Neural progenitor cell (in vitro differentiated cells): ENCODE measurements at regions not wholly inside any gene's neighbourhood (a gene's known extent, or its start where the extent isn't known, plus 50 kb on each side); places are given as distances from the start of the nearest gene placed in this dataset.

ENCODE experiments used
- DNase-seq: peaks from one replicate; pipeline ENCODE4 v3.0.0-alpha.2; 2016; ENCODE audit warnings: low spot score
- H2AFZ ChIP-seq: fragments of 200-600 bp; sonication (generic); replicated peaks from 2 replicates; pipeline ENCODE4 v1.6.1; 2016; ENCODE audit warnings: antibody characterized with exemption
- H3F3A ChIP-seq: fragments of 200-600 bp; sonication (generic); 2 replicates; pipeline ENCODE4 v1.6.1; 2016; ENCODE audit warnings: antibody characterized with exemption, low read depth
- H3K27ac ChIP-seq: fragments of 200-600 bp; sonication (generic); 2 replicates; pipeline ENCODE4 v1.5.1; 2016; ENCODE audit warnings: mild to moderate bottlenecking
- H3K27me3 ChIP-seq: fragments of 200-600 bp; sonication (generic); 2 replicates; pipeline ENCODE4 v1.6.1; 2016; ENCODE audit warnings: mild to moderate bottlenecking, moderate library complexity
- H3K36me3 ChIP-seq: fragments of 200-600 bp; sonication (generic); 2 replicates; pipeline ENCODE4 v1.5.1; 2016
- H3K4me1 ChIP-seq: fragments of 200-600 bp; sonication (generic); 2 replicates; pipeline ENCODE4 v1.6.1; 2016; ENCODE audit warnings: mixed run types
- H3K4me2 ChIP-seq: fragments of 200-600 bp; sonication (generic); 2 replicates; pipeline ENCODE4 v1.6.1; 2016
- H3K4me3 ChIP-seq: fragments of 200-600 bp; sonication (generic); 2 replicates; pipeline ENCODE4 v1.5.1; 2016
- H3K79me2 ChIP-seq: fragments of 200-600 bp; sonication (generic); 2 replicates; pipeline ENCODE4 v1.6.1; 2016; ENCODE audit warnings: low read depth
- H3K9ac ChIP-seq: fragments of 200-600 bp; sonication (generic); 2 replicates; pipeline ENCODE4 v1.6.1; 2016
- H3K9me3 ChIP-seq: fragments of 200-600 bp; sonication (generic); 2 replicates; pipeline ENCODE4 v1.5.1; 2016; ENCODE audit warnings: low read depth
- H4K20me1 ChIP-seq: fragments of 200-600 bp; sonication (generic); 2 replicates; pipeline ENCODE4 v1.6.1; 2016; ENCODE audit warnings: low read depth
- H3K27ac Mint-ChIP-seq: 3 replicates; pipeline ENCODE4 v1.8.0; 2021; ENCODE audit warnings: mixed read lengths
- H3K27me3 Mint-ChIP-seq: 2 replicates; pipeline ENCODE4 v1.8.0; 2022; ENCODE audit warnings: low read depth, mild to moderate bottlenecking, inconsistent platforms, moderate library complexity, mixed read lengths; ENCODE audit not compliant: insufficient read depth
- H3K36me3 Mint-ChIP-seq: 3 replicates; pipeline ENCODE4 v1.8.0; 2021; ENCODE audit warnings: mixed read lengths
- H3K4me1 Mint-ChIP-seq: 3 replicates; pipeline ENCODE4 v1.8.0; 2021; ENCODE audit warnings: mixed read lengths
- H3K4me3 Mint-ChIP-seq: 3 replicates; pipeline ENCODE4 v1.8.0; 2021; ENCODE audit warnings: mild to moderate bottlenecking, moderate library complexity, mixed read lengths
- H3K9me3 Mint-ChIP-seq: 3 replicates; pipeline ENCODE4 v1.8.0; 2020; ENCODE audit warnings: mixed read lengths
- CTCF ChIP-seq: fragments of 200-600 bp; sonication (generic); IDR thresholded peaks from 2 replicates; pipeline ENCODE4 v1.5.1; 2017; ENCODE audit warnings: antibody characterized with exemption, mild to moderate bottlenecking
- EZH2 ChIP-seq: fragments of 200-600 bp; sonication (generic); IDR thresholded peaks from 2 replicates; pipeline ENCODE4 v1.6.1; 2017; ENCODE audit warnings: antibody characterized with exemption, mild to moderate bottlenecking, moderate library complexity
- EZH2phosphoT487 ChIP-seq: fragments of 200-600 bp; sonication (generic); IDR thresholded peaks from 2 replicates; pipeline ENCODE4 v1.6.1; 2017; ENCODE audit warnings: antibody characterized with exemption

DNA sequence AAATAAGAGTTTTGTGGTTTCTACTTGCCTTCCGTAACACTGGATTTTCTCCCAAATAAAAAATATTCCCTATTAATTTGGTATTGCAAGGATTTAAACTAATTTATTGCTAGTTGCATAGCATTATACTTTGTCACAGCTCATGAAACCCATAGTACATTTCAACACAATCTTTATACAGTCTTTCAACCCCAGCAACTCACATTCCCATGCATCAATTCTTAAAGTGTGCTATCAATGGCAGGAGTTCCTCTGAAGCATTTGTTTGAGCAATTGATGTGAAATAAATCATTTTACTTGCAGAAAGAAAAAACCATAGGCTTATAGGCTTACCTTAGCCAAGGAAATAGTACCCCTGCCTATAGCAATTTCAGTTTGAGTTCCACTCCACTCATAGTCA lies 251.9 kb downstream of the PAPSS1 start:
- Mint-ChIP-seq H3K36me3 (no peaks in the 10 kb centered on the region), H3K27ac (no peak overlapping the region), H3K27me3 (no peaks in the 10 kb centered on the region), H3K4me1 (no peaks in the 10 kb centered on the region), H3K9me3 (no peaks in the 10 kb centered on the region), H3K4me3 (no peak overlapping the region)
- no peak for TF ChIP-seq CTCF
- TF ChIP-seq EZH2phosphoT487, result no peak
- TF ChIP-seq EZH2, result no peak
- Histone ChIP-seq H3F3A (no peaks in the 10 kb centered on the region), H3K36me3 (no peaks in the 10 kb centered on the region), H2AFZ (no peak overlapping the region), H3K27ac (no peak overlapping the region), H3K9ac (no peak overlapping the region), H3K27me3 (no peaks in the 10 kb centered on the region), H3K4me3 (no peak overlapping the region), H3K4me2 (no peak overlapping the region), H4K20me1 (no peaks in the 10 kb centered on the region), H3K4me1 (no peaks in the 10 kb centered on the region), H3K79me2 (no peaks in the 10 kb centered on the region), H3K9me3 (no peaks in the 10 kb centered on the region)
- no peak for DNase-seq

GRCh38 chr4:107467461-107467860 lies 252.6 kb downstream of the PAPSS1 start:
- Histone ChIP-seq H3K4me2 (no peak overlapping the region), H3K9ac (no peak overlapping the region), H3F3A (no peaks in the 10 kb centered on the region), H3K27ac (no peak overlapping the region), H3K36me3 (no peaks in the 10 kb centered on the region), H3K79me2 (no peaks in the 10 kb centered on the region), H3K27me3 (no peaks in the 10 kb centered on the region), H4K20me1 (no peaks in the 10 kb centered on the region), H2AFZ (no peak overlapping the region), H3K4me3 (no peak overlapping the region), H3K4me1 (no peaks in the 10 kb centered on the region), H3K9me3 (no peaks in the 10 kb centered on the region)
- TF ChIP-seq CTCF, result no peak
- TF ChIP-seq EZH2phosphoT487, result no peak
- no peak for TF ChIP-seq EZH2
- no peak overlapping the region for H3K27ac Mint-ChIP-seq
- no peaks in the 10 kb centered on the region for H3K4me1 Mint-ChIP-seq
- no peak overlapping the region for H3K4me3 Mint-ChIP-seq
- no peak for DNase-seq
- no peaks in the 10 kb centered on the region for H3K27me3 Mint-ChIP-seq
- no peaks in the 10 kb centered on the region for H3K36me3 Mint-ChIP-seq
- H3K9me3 Mint-ChIP-seq, result no peaks in the 10 kb centered on the region

GRCh38 chr4:107458194-107458593 lies 261.8 kb downstream of the PAPSS1 start:
- Histone ChIP-seq H2AFZ (no peak overlapping the region), H4K20me1 (no peaks in the 10 kb centered on the region), H3K79me2 (no peaks in the 10 kb centered on the region), H3K9ac (no peak overlapping the region), H3F3A (no peaks in the 10 kb centered on the region), H3K27me3 (no peaks in the 10 kb centered on the region), H3K27ac (no peak overlapping the region), H3K4me2 (no peak overlapping the region), H3K4me1 (no peaks in the 10 kb centered on the region), H3K36me3 (no peaks in the 10 kb centered on the region), H3K4me3 (no peak overlapping the region), H3K9me3 (peaks cover 4% of the 10 kb centered on the region)
- H3K9me3 Mint-ChIP-seq, result peaks cover 13% of the 10 kb centered on the region
- no peaks in the 10 kb centered on the region for H3K27me3 Mint-ChIP-seq
- no peaks in the 10 kb centered on the region for H3K36me3 Mint-ChIP-seq
- no peak overlapping the region for H3K27ac Mint-ChIP-seq
- no peak for DNase-seq
- TF ChIP-seq CTCF (no peak), EZH2 (no peak), EZH2phosphoT487 (no peak)
- peaks cover 3% of the 10 kb centered on the region for H3K4me1 Mint-ChIP-seq
- H3K4me3 Mint-ChIP-seq, result no peak overlapping the region

- TF ChIP-seq EZH2phosphoT487, result no peak
- no peak for TF ChIP-seq CTCF
- TF ChIP-seq EZH2, result no peak
- H3K4me3 Mint-ChIP-seq, result no peak overlapping the region
- no peak overlapping the region for H3K9ac ChIP-seq
- no peak overlapping the region for H3K27ac ChIP-seq
- no peaks in the 10 kb centered on the region for H3K9me3 ChIP-seq
- H3K4me2 ChIP-seq, result no peak overlapping the region
- peaks cover 2% of the 10 kb centered on the region for H3K27me3 Mint-ChIP-seq
- peaks cover 3% of the 10 kb centered on the region for H3K4me1 Mint-ChIP-seq
- H3K27ac Mint-ChIP-seq, result no peak overlapping the region
- no peaks in the 10 kb centered on the region for H3K36me3 Mint-ChIP-seq
- H4K20me1 ChIP-seq, result no peaks in the 10 kb centered on the region
- no peaks in the 10 kb centered on the region for H3K4me1 ChIP-seq
- no peaks in the 10 kb centered on the region for H3K27me3 ChIP-seq
- H3F3A ChIP-seq, result no peaks in the 10 kb centered on the region
- H2AFZ ChIP-seq, result no peak overlapping the region
- H3K9me3 Mint-ChIP-seq, result no peaks in the 10 kb centered on the region
- no peak overlapping the region for H3K4me3 ChIP-seq
- no peaks in the 10 kb centered on the region for H3K36me3 ChIP-seq
- no peaks in the 10 kb centered on the region for H3K79me2 ChIP-seq
- DNase-seq, result no peak
Observed at GRCh38 chr4:107453987-107454386, 266.0 kb downstream of the PAPSS1 start.
